HepG2 (cell line): ENCODE measurements at regions not wholly inside any gene's neighbourhood (a gene's known extent, or its start where the extent isn't known, plus 50 kb on each side); places are given as distances from the start of the nearest gene placed in this dataset.

Source experiments
- ATAC-seq: fragments of 200-7000 bp; cut with Tn5 transposase; 3 replicates; pipeline ENCODE4 v1.9.1; 2020; ENCODE audit warnings: mild to moderate bottlenecking, moderate library complexity
- BruUV-seq: library from RNA; stranded (reverse); fragments of 400-500 nt; replicated peaks from 2 replicates; lab custom pipeline; 2021; lab: Mats Ljungman, UMichigan
- CTCF ChIA-PET: fragments of 300-600 bp; formaldehyde crosslinking; extraction: SDS; loops from one replicate; lab custom pipeline; 2021; ENCODE audit warnings: low total read pairs, inconsistent platforms, low intra/inter-chr PET ratio; lab: Yijun Ruan, JAX
- POLR2A ChIA-PET: fragments of 350-600 bp; sonication (Branson Sonifier 250); formaldehyde crosslinking; loops from one replicate; lab custom pipeline; 2020; ENCODE audit warnings: antibody characterized with exemption, inconsistent platforms; lab: Yijun Ruan, JAX
- DNase-seq: peaks from one replicate; pipeline ENCODE4 v3.0.0-alpha.2; 2015; ENCODE audit warnings: low spot score
- FAIRE-seq: peaks from 3 replicates; lab custom pipeline; 2011; peaks lifted over from hg19 to GRCh38; lab: Jason Lieb, UNC
- H2AFZ ChIP-seq: one replicate; pipeline ENCODE4 v1.6.1; 2011; ENCODE audit warnings: low read length, inconsistent platforms
- H3K27ac ChIP-seq: fragments of 300-600 bp; 3 replicates; pipeline ENCODE4 v1.8.0; 2011; ENCODE audit warnings: mixed run types, mild to moderate bottlenecking, mixed read lengths, low read length, inconsistent platforms; ENCODE audit not compliant: insufficient read depth; ENCODE audit errors: extremely low read length
- H3K27me3 ChIP-seq, 2 experiments: fragments of 200-600 bp in 1 of 2; 2 replicates in 1 of 2; 3 replicates in 1 of 2; pipeline versions ENCODE4 v1.6.0 to v1.8.0; 2011; ENCODE audit warnings: low read length in 2 of 2, mild to moderate bottlenecking in 2 of 2, moderate library complexity in 2 of 2, inconsistent platforms in 1 of 2; ENCODE audit not compliant: insufficient read depth in 2 of 2, control insufficient read depth in 1 of 2
- H3K36me3 ChIP-seq, 2 experiments: fragments of 200-600 bp in 1 of 2; replicated peaks in 1 of 2; 2 replicates in 1 of 2; 3 replicates in 1 of 2; pipeline versions ENCODE4 v1.5.1 to v1.8.0; 2011; ENCODE audit warnings: low read length in 2 of 2, inconsistent platforms in 1 of 2; ENCODE audit not compliant: insufficient read depth in 2 of 2, control insufficient read depth in 1 of 2
- H3K4me1 ChIP-seq: 2 replicates; pipeline ENCODE4 v1.5.1; 2012; ENCODE audit warnings: low read length, inconsistent platforms; ENCODE audit not compliant: insufficient read depth
- H3K4me2 ChIP-seq: 2 replicates; pipeline ENCODE4 v1.6.0; 2011; ENCODE audit warnings: low read depth, low read length, inconsistent platforms
- H3K4me3 ChIP-seq, 3 experiments: fragments of 200-600 bp in 1 of 3; sonication (generic), shearing (Covaris generic) in 1 of 3; replicated peaks in 1 of 3; 2 replicates each; pipeline ENCODE4 v1.5.1; 2011 to 2016; ENCODE audit warnings: low read length in 3 of 3, inconsistent platforms in 2 of 3, low read depth in 2 of 3, mild to moderate bottlenecking in 2 of 3, control low read depth in 1 of 3, mixed read lengths in 1 of 3; ENCODE audit not compliant: insufficient read depth in 1 of 3
- H3K79me2 ChIP-seq: one replicate; pipeline ENCODE4 v1.6.1; 2011; ENCODE audit warnings: low read length, inconsistent platforms; ENCODE audit not compliant: insufficient read depth
- H3K9ac ChIP-seq: 2 replicates; pipeline ENCODE4 v1.6.0; 2011; ENCODE audit warnings: mild to moderate bottlenecking, low read depth, low read length, inconsistent platforms; ENCODE audit not compliant: insufficient read depth
- H3K9me3 ChIP-seq: 2 replicates; pipeline ENCODE4 v1.5.1; 2012; ENCODE audit warnings: mild to moderate bottlenecking, low read length
- H4K20me1 ChIP-seq: 2 replicates; pipeline ENCODE4 v1.6.0; 2011; ENCODE audit warnings: inconsistent platforms, mild to moderate bottlenecking, low read length, moderate library complexity; ENCODE audit not compliant: insufficient read depth
- ATF4 ChIP-seq, 2 experiments: fragments of 450-650 bp in 1 of 2; sonication (generic) in 1 of 2; formaldehyde crosslinking; IDR thresholded peaks; 2 replicates each; pipeline versions ENCODE4 v1.5.0 to v1.8.0; 2020 to 2022; ENCODE audit warnings: mild to moderate bottlenecking in 1 of 2, missing genetic modification reagents in 1 of 2
- CAMTA2 ChIP-seq: sonication (generic); formaldehyde crosslinking; IDR thresholded peaks from 2 replicates; pipeline ENCODE4 v1.4.0; 2020; ENCODE audit warnings: mild to moderate bottlenecking, missing genetic modification reagents, borderline replicate concordance
- ISX ChIP-seq: sonication (generic); formaldehyde crosslinking; conservative IDR thresholded peaks from 2 replicates; pipeline ENCODE4 v1.5.0; 2020; ENCODE audit warnings: missing genetic modification reagents
- PHF5A ChIP-seq: IDR thresholded peaks from one replicate; pipeline ENCODE4 v1.6.1; 2018; ENCODE audit warnings: low read depth, missing genetic modification reagents; ENCODE audit not compliant: unreplicated experiment
- RELA ChIP-seq: sonication (generic); formaldehyde crosslinking; IDR thresholded peaks from 2 replicates; pipeline ENCODE4 v1.4.0; 2020; ENCODE audit warnings: missing genetic modification reagents
- WIZ ChIP-seq: sonication (generic); formaldehyde crosslinking; IDR thresholded peaks from 2 replicates; pipeline ENCODE4 v1.5.1; 2020; ENCODE audit warnings: mild to moderate bottlenecking, missing genetic modification reagents
- ZNF234 ChIP-seq: sonication (generic); formaldehyde crosslinking; conservative IDR thresholded peaks from 2 replicates; pipeline ENCODE4 v1.5.1; 2020; ENCODE audit warnings: mild to moderate bottlenecking, missing genetic modification reagents
- ZNF263 ChIP-seq: sonication (generic); formaldehyde crosslinking; IDR thresholded peaks from 2 replicates; pipeline ENCODE4 v1.4.0; 2020; ENCODE audit warnings: missing genetic modification reagents
- ZNF484 ChIP-seq: sonication (generic); formaldehyde crosslinking; IDR thresholded peaks from 2 replicates; pipeline ENCODE4 v1.5.1; 2020; ENCODE audit warnings: mild to moderate bottlenecking, low read depth, missing genetic modification reagents, borderline replicate concordance
- ZNF550 ChIP-seq: sonication (generic); formaldehyde crosslinking; IDR thresholded peaks from 2 replicates; pipeline ENCODE4 v1.4.0; 2020; ENCODE audit warnings: mild to moderate bottlenecking, missing genetic modification reagents, borderline replicate concordance
- ZNF552 ChIP-seq: sonication (generic); formaldehyde crosslinking; IDR thresholded peaks from 2 replicates; pipeline ENCODE4 v1.9.0; 2022; ENCODE audit warnings: missing genetic modification reagents, mild to moderate bottlenecking, borderline replicate concordance
- ZNF615 ChIP-seq: sonication (generic); formaldehyde crosslinking; IDR thresholded peaks from 2 replicates; pipeline ENCODE4 v1.5.0; 2020; ENCODE audit warnings: mild to moderate bottlenecking, missing genetic modification reagents, borderline replicate concordance
- ZNF687 ChIP-seq: sonication (generic); formaldehyde crosslinking; IDR thresholded peaks from 2 replicates; pipeline ENCODE4 v1.5.1; 2020; ENCODE audit warnings: mild to moderate bottlenecking, missing genetic modification reagents, moderate library complexity
- WGBS: methylation state at CpG from one replicate; pipeline ENCODE4 v1.1.6; 2017; ENCODE audit warnings: low lambda C conversion rate; 5-methylcytosine and 5-hydroxymethylcytosine counted together
- in situ Hi-C: cut with HindIII; loops from 2 replicates; pipeline ENCODE4 v1.10.0; 2017; ENCODE audit warnings: low pct_unique_long_range_greater_than_20kb; ENCODE audit not compliant: extremely low pct_ligation_motif_present
- intact Hi-C: fragments of 100-400 bp; cut with micrococcal nuclease; formaldehyde crosslinking; loops from one replicate; pipeline ENCODE4 v1.10.0; 2022; ENCODE audit not compliant: unreplicated experiment
- TF ChIP-seq, protein P1 (sequence below): sonication (generic); formaldehyde crosslinking; IDR thresholded peaks from 2 replicates; pipeline ENCODE4 v1.8.0; 2022; ENCODE audit warnings: low read depth, missing genetic modification reagents

- in situ Hi-C loops, result no loop called here
- no TSS peak for BruUV-seq
- H3K4me1 ChIP-seq, result peaks cover 31% of the 10 kb centered on the region
- no peak for TF ChIP-seq RELA
- no peak for TF ChIP-seq ZNF552
- no peak for TF ChIP-seq ATF4 (CRISPR knock-in tag; IDR thresholded peaks at IDR 0.05)
- no peak for TF ChIP-seq CAMTA2
- no peak for TF ChIP-seq ISX
- no peak for TF ChIP-seq ZNF234
- TF ChIP-seq PHF5A (CRISPR knock-in tag), result no peak
- no peak for TF ChIP-seq ZNF550 (CRISPR knock-in tag)
- TF ChIP-seq ZNF484, result no peak
- TF ChIP-seq ZNF615, result no peak
- TF ChIP-seq ZNF263 (CRISPR knock-in tag), result no peak
- TF ChIP-seq, protein P1, sequence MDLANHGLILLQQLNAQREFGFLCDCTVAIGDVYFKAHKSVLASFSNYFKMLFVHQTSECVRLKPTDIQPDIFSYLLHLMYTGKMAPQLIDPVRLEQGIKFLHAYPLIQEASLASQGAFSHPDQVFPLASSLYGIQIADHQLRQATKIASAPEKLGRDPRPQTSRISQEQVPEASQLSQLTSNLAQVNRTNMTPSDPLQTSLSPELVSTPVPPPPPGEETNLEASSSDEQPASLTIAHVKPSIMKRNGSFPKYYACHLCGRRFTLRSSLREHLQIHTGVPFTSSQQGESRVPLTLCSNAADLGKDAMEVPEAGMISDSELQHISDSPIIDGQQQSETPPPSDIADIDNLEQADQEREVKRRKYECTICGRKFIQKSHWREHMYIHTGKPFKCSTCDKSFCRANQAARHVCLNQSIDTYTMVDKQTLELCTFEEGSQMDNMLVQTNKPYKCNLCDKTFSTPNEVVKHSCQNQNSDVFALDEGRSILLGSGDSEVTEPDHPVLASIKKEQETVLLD, result no peak
- TF ChIP-seq ZNF687, result no peak
- TF ChIP-seq WIZ, result no peak
- TF ChIP-seq, all 625 proteins: peak for 0
- Histone ChIP-seq H3K79me2 (no peaks in the 10 kb centered on the region), H3K4me2 (no peak overlapping the region), H3K9me3 (peaks cover 9% of the 10 kb centered on the region; the same call in 1 of the 2 replicates), H4K20me1 (no peaks in the 10 kb centered on the region), H3K9ac (no peak overlapping the region), H3K27ac (no peak overlapping the region), H3K36me3 (no peaks in the 10 kb centered on the region), H3K27me3 (peaks cover 0 to 3% of the 10 kb centered on the region in 2 experiments; a peak in 1 of 5 replicates), H3K4me3 (no peak overlapping the region), H2AFZ (no peak overlapping the region)
- DNase-seq (no peak), ATAC-seq (no peak), FAIRE-seq (no peak)
- CTCF ChIA-PET, result no interaction called here
- POLR2A ChIA-PET, result interaction anchor here (1.7 kb wide), 1 partner anchor 33 kb away, joined by 6 read pairs; no protein-coding TSS in a partner anchor
- WGBS, result 3% methylated on average over 1 of the region's 1 CpG
- intact Hi-C loops, result no loop called here
These were observed 74.6 kb upstream of the VASH1 start for GRCh38 chr14:76686646-76687045.
